ENCODE measurements at regions not wholly inside any gene's neighbourhood (a gene's known extent, or its start where the extent isn't known, plus 50 kb on each side); places are given as distances from the start of the nearest gene placed in this dataset.
"Not testable (repeated sequence)": the region's sequence is repeated elsewhere in the genome, so short reads cannot be mapped to it uniquely, and the experiment has no call there.

- H3K4me2 ChIP-seq (ENCODE audit: insufficient read depth, low read length, poor library complexity, severe bottlenecking), result no peak overlapping the region
- no peak overlapping the region for H2BK120ac ChIP-seq (ENCODE audit: low read depth, low read length)
- WGBS, 2 donors (ENCODE audit: extremely low coverage in 2 of 2, insufficient read length in 2 of 2, insufficient replicate concordance in 1 of 2), result no CpG with 5 or more reads among the region's 3 CpGs
- H2BK15ac ChIP-seq (ENCODE audit: low read length), result no peak overlapping the region
- no peak overlapping the region for H2AK5ac ChIP-seq (ENCODE audit: low read depth, low read length)
- H2BK12ac ChIP-seq (ENCODE audit: low read length), result no peak overlapping the region
- no peak overlapping the region for H4K91ac ChIP-seq (ENCODE audit: low read depth, low read length, poor library complexity)
- no peak overlapping the region for H3K14ac ChIP-seq (ENCODE audit: low read length)
- no peak overlapping the region for H3K18ac ChIP-seq (ENCODE audit: low read length)
- H3K79me1 ChIP-seq (ENCODE audit: low read depth, low read length), result no peaks in the 10 kb centered on the region
- no peak overlapping the region for H3K27ac ChIP-seq (replicated peaks; ENCODE audit: low read length)
- peaks cover 1 to 11% of the 10 kb centered on the region in 2 donors for H3K4me1 ChIP-seq (ENCODE audit: control insufficient read depth in 2 of 2, insufficient read depth in 1 of 2, low read depth in 1 of 2, low read length in 2 of 2)
- no peaks in the 10 kb centered on the region for H3K9me3 ChIP-seq (replicated peaks in 1 of 2; ENCODE audit: control insufficient read depth in 2 of 2, insufficient read depth in 1 of 2, low read depth in 1 of 2, low read length in 2 of 2)
- DNase-seq (ENCODE audit: low spot score), result no peak
- H3K4ac ChIP-seq (ENCODE audit: low read length), result no peak overlapping the region
- no peaks in the 10 kb centered on the region for H3K36me3 ChIP-seq (replicated peaks in 1 of 2; ENCODE audit: control insufficient read depth in 2 of 2, insufficient read depth in 2 of 2, low read length in 2 of 2)
- no peaks in the 10 kb centered on the region for H3K27me3 ChIP-seq (ENCODE audit: control insufficient read depth in 3 of 3, insufficient read depth in 3 of 3, low read depth in 1 of 3, low read length in 3 of 3)
- no peak overlapping the region for H3K9ac ChIP-seq (ENCODE audit: low read depth, low read length, poor library complexity)
- H4K8ac ChIP-seq (ENCODE audit: low read depth, low read length), result no peak overlapping the region
- H3K4me3 ChIP-seq (ENCODE audit: low read length in 2 of 2), result no peak overlapping the region
- no peak overlapping the region for H3K23ac ChIP-seq (ENCODE audit: low read depth, low read length, poor library complexity)
- no peak overlapping the region for H2BK5ac ChIP-seq (ENCODE audit: low read length)
- H2AFZ ChIP-seq (ENCODE audit: low read length), result no peak overlapping the region
Observed at GRCh38 chr4:115215935-115216334, 102.5 kb upstream of the NDST4 start.

GRCh38 chr4:115213716-115214115, 100.3 kb upstream of the NDST4 start:
- Histone ChIP-seq H2BK12ac (ENCODE audit: low read length) (no peak overlapping the region), H2BK120ac (ENCODE audit: low read depth, low read length) (no peak overlapping the region), H3K9me3 (replicated peaks in 1 of 2; ENCODE audit: control insufficient read depth in 2 of 2, insufficient read depth in 1 of 2, low read depth in 1 of 2, low read length in 2 of 2) (no peaks in the 10 kb centered on the region), H3K4me1 (ENCODE audit: control insufficient read depth in 2 of 2, insufficient read depth in 1 of 2, low read depth in 1 of 2, low read length in 2 of 2) (peaks cover 0 to 14% of the 10 kb centered on the region in 2 donors), H2AFZ (ENCODE audit: low read length) (no peak overlapping the region), H3K79me1 (ENCODE audit: low read depth, low read length) (no peaks in the 10 kb centered on the region), H2BK5ac (ENCODE audit: low read length) (no peak overlapping the region), H2BK15ac (ENCODE audit: low read length) (no peak overlapping the region), H3K4ac (ENCODE audit: low read length) (no peak overlapping the region), H3K4me3 (ENCODE audit: low read length in 2 of 2) (no peak overlapping the region), H3K4me2 (ENCODE audit: insufficient read depth, low read length, poor library complexity, severe bottlenecking) (no peak overlapping the region), H3K27ac (replicated peaks; ENCODE audit: low read length) (no peak overlapping the region), H3K9ac (ENCODE audit: low read depth, low read length, poor library complexity) (no peak overlapping the region), H4K8ac (ENCODE audit: low read depth, low read length) (no peak overlapping the region), H2AK5ac (ENCODE audit: low read depth, low read length) (no peak overlapping the region), H3K27me3 (ENCODE audit: control insufficient read depth in 3 of 3, insufficient read depth in 3 of 3, low read depth in 1 of 3, low read length in 3 of 3) (no peaks in the 10 kb centered on the region), H3K23ac (ENCODE audit: low read depth, low read length, poor library complexity) (no peak overlapping the region), H3K18ac (ENCODE audit: low read length) (no peak overlapping the region), H4K91ac (ENCODE audit: low read depth, low read length, poor library complexity) (no peak overlapping the region), H3K14ac (ENCODE audit: low read length) (no peak overlapping the region), H3K36me3 (replicated peaks in 1 of 2; ENCODE audit: control insufficient read depth in 2 of 2, insufficient read depth in 2 of 2, low read length in 2 of 2) (no peaks in the 10 kb centered on the region)
- no peak for DNase-seq (ENCODE audit: low spot score)
- WGBS, 2 donors (ENCODE audit: extremely low coverage in 2 of 2, insufficient read length in 2 of 2, insufficient replicate concordance in 1 of 2), result no CpG with 5 or more reads among the region's 3 CpGs

- Histone ChIP-seq H3K4me2 (ENCODE audit: insufficient read depth, low read length, poor library complexity, severe bottlenecking) (no peak overlapping the region), H3K4me1 (ENCODE audit: control insufficient read depth in 2 of 2, insufficient read depth in 1 of 2, low read depth in 1 of 2, low read length in 2 of 2) (no peaks in the 10 kb centered on the region), H3K79me1 (ENCODE audit: low read depth, low read length) (no peaks in the 10 kb centered on the region), H3K9me3 (replicated peaks in 1 of 2; ENCODE audit: control insufficient read depth in 2 of 2, insufficient read depth in 1 of 2, low read depth in 1 of 2, low read length in 2 of 2) (no peaks in the 10 kb centered on the region), H2BK5ac (ENCODE audit: low read length) (peak overlapping the region; percentile 24), H3K18ac (ENCODE audit: low read length) (peak overlapping the region; percentile 17), H2BK120ac (ENCODE audit: low read depth, low read length) (no peak overlapping the region), H2BK15ac (ENCODE audit: low read length) (no peak overlapping the region), H3K27ac (replicated peaks; ENCODE audit: low read length) (no peak overlapping the region), H2AFZ (ENCODE audit: low read length) (no peak overlapping the region), H4K8ac (ENCODE audit: low read depth, low read length) (no peak overlapping the region), H3K23ac (ENCODE audit: low read depth, low read length, poor library complexity) (no peak overlapping the region), H2AK5ac (ENCODE audit: low read depth, low read length) (no peak overlapping the region), H3K27me3 (ENCODE audit: control insufficient read depth in 3 of 3, insufficient read depth in 3 of 3, low read depth in 1 of 3, low read length in 3 of 3) (no peaks in the 10 kb centered on the region), H4K91ac (ENCODE audit: low read depth, low read length, poor library complexity) (no peak overlapping the region), H2BK12ac (ENCODE audit: low read length) (no peak overlapping the region), H3K4ac (ENCODE audit: low read length) (no peak overlapping the region), H3K9ac (ENCODE audit: low read depth, low read length, poor library complexity) (no peak overlapping the region), H3K14ac (ENCODE audit: low read length) (no peak overlapping the region), H3K4me3 (ENCODE audit: low read length in 2 of 2) (no peak overlapping the region), H3K36me3 (replicated peaks in 1 of 2; ENCODE audit: control insufficient read depth in 2 of 2, insufficient read depth in 2 of 2, low read length in 2 of 2) (no peaks in the 10 kb centered on the region)
- WGBS, 2 donors (ENCODE audit: extremely low coverage in 2 of 2, insufficient read length in 2 of 2, insufficient replicate concordance in 1 of 2), result no CpG with 5 or more reads among the region's 3 CpGs
- no peak for DNase-seq (ENCODE audit: low spot score)
Observed at GRCh38 chr4:115201042-115201330, 87.6 kb upstream of the NDST4 start.

GRCh38 chr4:115200201-115201041, 87.0 kb upstream of the NDST4 start:
- not testable (repeated sequence) for H3K4ac ChIP-seq (ENCODE audit: low read length); H3K14ac ChIP-seq (ENCODE audit: low read length); H3K36me3 ChIP-seq (replicated peaks in 1 of 2; ENCODE audit: control insufficient read depth in 2 of 2, insufficient read depth in 2 of 2, low read length in 2 of 2); H2AFZ ChIP-seq (ENCODE audit: low read length); H2BK15ac ChIP-seq (ENCODE audit: low read length); H3K4me1 ChIP-seq (ENCODE audit: control insufficient read depth in 2 of 2, insufficient read depth in 1 of 2, low read depth in 1 of 2, low read length in 2 of 2); H3K27ac ChIP-seq (replicated peaks; ENCODE audit: low read length); H2BK5ac ChIP-seq (ENCODE audit: low read length); H4K91ac ChIP-seq (ENCODE audit: low read depth, low read length, poor library complexity); H2BK120ac ChIP-seq (ENCODE audit: low read depth, low read length); DNase-seq (ENCODE audit: low spot score); H2BK12ac ChIP-seq (ENCODE audit: low read length); H3K4me3 ChIP-seq (ENCODE audit: low read length in 2 of 2); H3K4me2 ChIP-seq (ENCODE audit: insufficient read depth, low read length, poor library complexity, severe bottlenecking); H2AK5ac ChIP-seq (ENCODE audit: low read depth, low read length); H4K8ac ChIP-seq (ENCODE audit: low read depth, low read length); H3K23ac ChIP-seq (ENCODE audit: low read depth, low read length, poor library complexity); H3K9me3 ChIP-seq (replicated peaks in 1 of 2; ENCODE audit: control insufficient read depth in 2 of 2, insufficient read depth in 1 of 2, low read depth in 1 of 2, low read length in 2 of 2); H3K27me3 ChIP-seq (ENCODE audit: control insufficient read depth in 3 of 3, insufficient read depth in 3 of 3, low read depth in 1 of 3, low read length in 3 of 3); H3K9ac ChIP-seq (ENCODE audit: low read depth, low read length, poor library complexity); H3K79me1 ChIP-seq (ENCODE audit: low read depth, low read length)
- H3K18ac ChIP-seq (ENCODE audit: low read length), result peak overlapping the region; percentile 17
- WGBS, 2 donors (ENCODE audit: extremely low coverage in 2 of 2, insufficient read length in 2 of 2, insufficient replicate concordance in 1 of 2), result no CpG with 5 or more reads among the region's 30 CpGs

Measured in neuronal stem cell (in vitro differentiated cells).